GM19035 (cell line): ENCODE measurements at regions not wholly inside any gene's neighbourhood (a gene's known extent, or its start where the extent isn't known, plus 50 kb on each side); places are given as distances from the start of the nearest gene placed in this dataset.

ENCODE experiments used
- ATAC-seq: cut with Tn5 transposase; IDR thresholded peaks from one replicate; pipeline ENCODE4 v1.9.1; 2021; ENCODE audit not compliant: unreplicated experiment

GRCh38 chr6:170100046-170100445 is 190.8 kb downstream of the DLL1 start:
- ATAC-seq: no peak

GRCh38 chr6:170099387-170099786 is 191.5 kb downstream of the DLL1 start:
- ATAC-seq: no peak

- ATAC-seq: no peak
Measured at GRCh38 chr6:170098428-170099170, 192.3 kb downstream of the DLL1 start.

GRCh38 chr6:170097505-170098427 is 193.1 kb downstream of the DLL1 start:
- ATAC-seq: no peak

- ATAC-seq: no peak
Measured at GRCh38 chr6:170096803-170097504, 193.9 kb downstream of the DLL1 start.

GRCh38 chr6:170096191-170096802 is 194.6 kb downstream of the DLL1 start:
- no peak for ATAC-seq

GRCh38 chr6:170095273-170095981 is 195.5 kb downstream of the DLL1 start:
- no peak for ATAC-seq

- ATAC-seq: no peak
Measured at GRCh38 chr6:170094686-170095272, 196.1 kb downstream of the DLL1 start.

GRCh38 chr6:170093658-170094596 is 197.0 kb downstream of the DLL1 start:
- ATAC-seq: no peak

- ATAC-seq: no peak
Measured at GRCh38 chr6:170093276-170093657, 197.6 kb downstream of the DLL1 start.

GRCh38 chr6:170092826-170093225 is 198.1 kb downstream of the DLL1 start:
- ATAC-seq: no peak

GRCh38 chr6:170091639-170092579 is 199.0 kb downstream of the DLL1 start:
- no peak for ATAC-seq

GRCh38 chr6:170091000-170091638 is 199.8 kb downstream of the DLL1 start:
- ATAC-seq: no peak

GRCh38 chr6:170090561-170090960 is 200.3 kb downstream of the DLL1 start:
- no peak for ATAC-seq

- peak; percentile 7 for ATAC-seq
Measured at GRCh38 chr6:170089963-170090362, 200.9 kb downstream of the DLL1 start.

- no peak for ATAC-seq
Measured at GRCh38 chr6:170088582-170088955, 202.3 kb downstream of the DLL1 start.

- ATAC-seq: peak; percentile 62
Measured at GRCh38 chr6:170087941-170088581, 202.8 kb downstream of the DLL1 start.
